Chondrocyte (in vitro differentiated cells): ENCODE measurements at regions not wholly inside any gene's neighbourhood (a gene's known extent, or its start where the extent isn't known, plus 50 kb on each side); places are given as distances from the start of the nearest gene placed in this dataset.
"Not testable (repeated sequence)": the region's sequence is repeated elsewhere in the genome, so short reads cannot be mapped to it uniquely, and the experiment has no call there.

ENCODE experiments used
- DNase-seq: peaks from one replicate; pipeline ENCODE4 v3.0.0; 2021; ENCODE audit warnings: mixed read lengths, low spot score
- H3K27ac Mint-ChIP-seq: one replicate; pipeline ENCODE4 v1.8.0; 2021; ENCODE audit warnings: mild to moderate bottlenecking, moderate library complexity, mixed read lengths; ENCODE audit not compliant: unreplicated experiment
- H3K27me3 Mint-ChIP-seq: 2 replicates; pipeline ENCODE4 v1.8.0; 2021; ENCODE audit warnings: low read depth, mixed read lengths
- H3K36me3 Mint-ChIP-seq: 2 replicates; pipeline ENCODE4 v1.8.0; 2021; ENCODE audit warnings: low read depth, mixed read lengths
- H3K4me1 Mint-ChIP-seq: 2 replicates; pipeline ENCODE4 v1.8.0; 2021; ENCODE audit warnings: low read depth, mild to moderate bottlenecking, mixed read lengths
- H3K4me3 Mint-ChIP-seq: one replicate; pipeline ENCODE4 v1.8.0; 2021; ENCODE audit warnings: mild to moderate bottlenecking, moderate library complexity, mixed read lengths; ENCODE audit not compliant: unreplicated experiment
- H3K9me3 Mint-ChIP-seq: 2 replicates; pipeline ENCODE4 v1.8.0; 2021; ENCODE audit warnings: low read depth, mixed read lengths
- TF ChIP-seq, protein P1 (sequence below): fragments of 200-600 bp; sonication (generic); IDR thresholded peaks from 2 replicates; pipeline ENCODE4 v1.5.0; 2021; ENCODE audit warnings: antibody characterized with exemption, mild to moderate bottlenecking, moderate library complexity

DNA sequence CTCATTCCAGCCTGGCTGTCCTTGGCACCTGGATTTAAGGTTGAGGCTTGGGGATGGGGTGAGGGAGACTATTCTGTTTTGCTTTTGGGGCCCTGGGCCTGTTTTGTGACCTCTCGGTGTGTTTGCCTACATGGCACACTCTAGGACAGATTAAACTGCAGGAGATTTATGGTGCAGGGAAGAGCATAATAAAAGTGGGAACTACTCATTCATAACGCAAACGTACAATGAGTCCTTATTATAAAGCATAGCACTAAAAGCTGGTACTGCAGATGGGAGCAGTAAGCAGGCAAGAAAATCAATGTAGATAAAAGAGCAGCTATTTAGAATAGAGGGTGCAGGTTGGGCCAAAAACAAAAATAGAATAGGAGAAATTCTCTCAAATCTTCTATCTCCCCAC lies 238.4 kb downstream of the ACTR3 start:
- Mint-ChIP-seq H3K4me1 (no peaks in the 10 kb centered on the region), H3K36me3 (no peaks in the 10 kb centered on the region)
- no peak for DNase-seq

DNA sequence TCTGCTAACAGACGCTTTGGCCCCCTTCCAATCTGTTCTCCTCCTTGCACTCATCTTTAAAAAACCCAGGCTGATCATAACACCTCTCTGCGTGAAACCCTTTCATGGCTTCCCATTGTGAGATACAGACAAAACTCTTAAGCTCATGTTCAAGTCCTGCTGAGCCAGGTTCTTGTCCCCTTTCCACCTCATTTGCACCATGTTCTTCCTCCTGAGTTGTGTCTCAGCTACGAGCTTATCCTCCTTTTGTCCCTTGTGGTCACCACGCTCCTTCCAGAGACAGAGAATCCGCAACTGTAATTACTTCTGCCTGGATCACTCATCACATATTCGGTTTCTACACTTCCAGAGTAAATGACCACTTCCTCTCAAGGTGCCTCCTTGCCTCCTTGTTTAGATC lies 238.8 kb downstream of the ACTR3 start:
- no peak overlapping the region for H3K4me3 Mint-ChIP-seq

More for the DNA sequence above, 238.4 kb downstream of the ACTR3 start:
- H3K4me3 Mint-ChIP-seq = no peak overlapping the region
- TF ChIP-seq, protein P1, sequence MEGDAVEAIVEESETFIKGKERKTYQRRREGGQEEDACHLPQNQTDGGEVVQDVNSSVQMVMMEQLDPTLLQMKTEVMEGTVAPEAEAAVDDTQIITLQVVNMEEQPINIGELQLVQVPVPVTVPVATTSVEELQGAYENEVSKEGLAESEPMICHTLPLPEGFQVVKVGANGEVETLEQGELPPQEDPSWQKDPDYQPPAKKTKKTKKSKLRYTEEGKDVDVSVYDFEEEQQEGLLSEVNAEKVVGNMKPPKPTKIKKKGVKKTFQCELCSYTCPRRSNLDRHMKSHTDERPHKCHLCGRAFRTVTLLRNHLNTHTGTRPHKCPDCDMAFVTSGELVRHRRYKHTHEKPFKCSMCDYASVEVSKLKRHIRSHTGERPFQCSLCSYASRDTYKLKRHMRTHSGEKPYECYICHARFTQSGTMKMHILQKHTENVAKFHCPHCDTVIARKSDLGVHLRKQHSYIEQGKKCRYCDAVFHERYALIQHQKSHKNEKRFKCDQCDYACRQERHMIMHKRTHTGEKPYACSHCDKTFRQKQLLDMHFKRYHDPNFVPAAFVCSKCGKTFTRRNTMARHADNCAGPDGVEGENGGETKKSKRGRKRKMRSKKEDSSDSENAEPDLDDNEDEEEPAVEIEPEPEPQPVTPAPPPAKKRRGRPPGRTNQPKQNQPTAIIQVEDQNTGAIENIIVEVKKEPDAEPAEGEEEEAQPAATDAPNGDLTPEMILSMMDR = no peak
- H3K27ac Mint-ChIP-seq = no peak overlapping the region
- peaks cover 3% of the 10 kb centered on the region for H3K9me3 Mint-ChIP-seq
- H3K27me3 Mint-ChIP-seq = no peaks in the 10 kb centered on the region

DNA sequence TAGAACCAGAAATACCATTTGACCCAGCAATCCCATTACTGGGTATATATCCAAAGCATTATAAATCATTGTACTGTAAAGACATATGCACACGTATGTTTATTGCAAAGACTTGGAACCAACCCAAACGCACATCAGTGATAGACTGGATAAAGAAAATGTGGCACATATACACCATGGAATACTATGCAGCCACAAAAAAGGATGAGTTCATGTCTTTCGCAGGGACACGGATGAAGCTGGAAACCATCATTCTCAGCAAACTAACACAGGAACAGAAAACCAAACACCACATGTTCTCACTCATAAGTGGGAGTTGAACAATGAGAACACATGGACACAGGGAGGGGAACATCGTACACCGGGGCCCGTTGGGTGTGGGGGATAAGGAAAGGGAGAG lies 242.2 kb downstream of the ACTR3 start:
- H3K27ac Mint-ChIP-seq, H3K9me3 Mint-ChIP-seq, H3K4me3 Mint-ChIP-seq, H3K36me3 Mint-ChIP-seq, H3K4me1 Mint-ChIP-seq, H3K27me3 Mint-ChIP-seq, DNase-seq: not testable (repeated sequence)

More for the DNA sequence above, 238.8 kb downstream of the ACTR3 start:
- Mint-ChIP-seq H3K4me1 (no peaks in the 10 kb centered on the region), H3K27ac (no peak overlapping the region), H3K9me3 (peaks cover 3% of the 10 kb centered on the region), H3K36me3 (no peaks in the 10 kb centered on the region), H3K27me3 (no peaks in the 10 kb centered on the region)
- no peak for DNase-seq
- TF ChIP-seq, protein P1 = no peak

DNA sequence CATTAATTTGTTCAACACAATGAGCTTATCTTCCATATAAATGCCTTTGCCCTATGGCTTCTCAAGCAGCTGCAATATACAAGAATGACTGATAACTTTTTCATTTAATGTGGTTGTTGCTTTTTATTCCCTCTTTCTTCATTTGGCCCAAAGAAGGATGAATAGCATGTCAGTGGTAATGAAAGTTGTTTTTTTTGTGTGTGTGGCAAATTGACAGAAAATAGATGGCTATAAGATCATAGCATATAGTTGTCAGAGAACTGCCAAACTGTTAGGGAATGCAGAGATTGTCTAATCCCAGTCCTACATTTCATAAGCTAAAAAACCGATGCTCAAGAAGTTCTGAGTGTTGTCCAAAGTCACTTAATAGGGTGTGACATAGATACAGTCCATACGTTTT lies 244.3 kb downstream of the ACTR3 start:
- H3K4me3 Mint-ChIP-seq = no peak overlapping the region

DNA sequence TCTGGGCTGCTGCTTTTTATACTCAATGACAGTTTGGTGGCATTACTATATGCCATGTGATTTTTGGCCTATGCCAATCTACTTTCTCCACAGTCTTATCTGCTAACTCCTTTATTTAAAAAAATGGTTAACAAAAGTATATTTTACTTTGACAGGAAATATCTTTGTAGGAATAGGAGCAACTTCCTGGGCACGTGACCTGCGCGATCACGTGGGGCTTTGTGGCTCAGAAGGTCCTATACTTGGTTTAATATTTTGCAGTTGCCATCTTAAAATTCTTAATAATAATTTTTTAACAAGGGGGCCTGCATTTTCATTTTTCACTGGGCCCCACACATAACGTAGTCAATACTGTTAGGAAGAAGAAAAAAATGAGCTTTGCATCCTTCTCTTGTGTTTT lies 249.7 kb downstream of the ACTR3 start:
- Mint-ChIP-seq H3K4me3 (no peak overlapping the region), H3K27me3 (no peaks in the 10 kb centered on the region), H3K9me3 (peaks cover 10% of the 10 kb centered on the region), H3K36me3 (no peaks in the 10 kb centered on the region), H3K27ac (no peak overlapping the region), H3K4me1 (no peaks in the 10 kb centered on the region)
- TF ChIP-seq, protein P1 = no peak
- no peak for DNase-seq

More for the DNA sequence above, 244.3 kb downstream of the ACTR3 start:
- Mint-ChIP-seq H3K4me1 (no peaks in the 10 kb centered on the region), H3K36me3 (no peaks in the 10 kb centered on the region), H3K27me3 (no peaks in the 10 kb centered on the region), H3K9me3 (peaks cover 9% of the 10 kb centered on the region), H3K27ac (no peak overlapping the region)
- TF ChIP-seq, protein P1 = no peak
- DNase-seq = no peak

DNA sequence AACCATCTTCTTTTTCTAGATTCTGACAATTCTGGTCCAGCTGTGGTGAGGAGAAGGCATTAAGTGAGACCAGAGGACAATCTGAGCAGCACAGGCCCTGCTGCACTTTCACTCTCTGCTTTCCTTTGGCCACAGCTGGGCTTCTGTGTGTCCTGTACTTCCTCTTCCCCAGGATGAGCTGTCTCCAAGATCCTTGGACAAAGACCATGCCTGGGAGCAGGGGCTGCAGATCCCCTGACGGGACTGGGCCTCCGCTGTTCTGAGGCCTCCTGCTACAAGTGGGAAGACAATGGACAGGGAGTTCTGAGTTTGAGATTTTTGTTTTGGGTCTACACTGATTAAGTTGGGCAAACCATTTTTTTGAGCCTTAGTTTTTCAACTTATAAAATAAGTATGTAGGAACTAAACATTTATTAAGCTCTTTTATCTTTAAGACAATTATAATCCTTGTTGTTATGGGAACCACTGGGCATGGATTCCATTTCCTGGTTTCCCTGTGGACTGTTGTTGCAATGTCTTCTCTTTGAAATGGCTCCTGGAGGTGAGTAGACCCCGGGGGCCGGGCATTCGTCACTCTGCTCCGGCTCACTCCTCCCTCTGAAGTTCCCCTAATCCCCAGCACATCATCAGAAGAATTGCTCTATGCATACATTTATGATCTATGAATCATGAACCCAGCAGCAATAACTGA lies 266.6 kb downstream of the ACTR3 start:
- TF ChIP-seq, protein P1 = no peak
- Mint-ChIP-seq H3K9me3 (peaks cover 5% of the 10 kb centered on the region), H3K4me1 (no peaks in the 10 kb centered on the region), H3K4me3 (no peak overlapping the region), H3K27ac (no peak overlapping the region), H3K27me3 (no peaks in the 10 kb centered on the region), H3K36me3 (no peaks in the 10 kb centered on the region)
- no peak for DNase-seq
